WTC11 (cell line): ENCODE measurements at regions not wholly inside any gene's neighbourhood (a gene's known extent, or its start where the extent isn't known, plus 50 kb on each side); places are given as distances from the start of the nearest gene placed in this dataset.

ENCODE experiments used
- ATAC-seq: fragments of 200-7000 bp; cut with Tn5 transposase; 2 replicates; pipeline ENCODE4 v1.10.0; 2021; ENCODE audit warnings: mild to moderate bottlenecking, moderate library complexity
- CTCF ChIA-PET: fragments of 300-600 bp; sonication (Branson Sonifier 250); formaldehyde crosslinking; loops from one replicate; lab custom pipeline; 2021; ENCODE audit warnings: antibody characterized with exemption; lab: Charles Lee
- POLR2A ChIA-PET: fragments of 350-600 bp; sonication (Branson Sonifier 250); formaldehyde crosslinking; loops from one replicate; lab custom pipeline; 2021; ENCODE audit warnings: antibody characterized with exemption; lab: Charles Lee
- DNase-seq: peaks from one replicate; pipeline ENCODE4 v3.0.0; 2021; ENCODE audit warnings: low spot score
- H3K27ac Mint-ChIP-seq: 2 replicates; pipeline ENCODE4 v1.8.0; 2021; ENCODE audit warnings: mixed read lengths
- H3K27me3 Mint-ChIP-seq: 2 replicates; pipeline ENCODE4 v1.8.0; 2021; ENCODE audit warnings: low read depth, mild to moderate bottlenecking, moderate library complexity, mixed read lengths
- H3K36me3 Mint-ChIP-seq: 2 replicates; pipeline ENCODE4 v1.8.0; 2021; ENCODE audit warnings: mixed read lengths
- H3K4me1 Mint-ChIP-seq: 2 replicates; pipeline ENCODE4 v1.8.0; 2022; ENCODE audit warnings: mixed read lengths
- H3K4me3 Mint-ChIP-seq: 2 replicates; pipeline ENCODE4 v1.8.0; 2021; ENCODE audit warnings: mild to moderate bottlenecking, moderate library complexity, mixed read lengths
- H3K9me3 Mint-ChIP-seq: 2 replicates; pipeline ENCODE4 v1.8.0; 2021; ENCODE audit warnings: mixed read lengths
- AR ChIP-seq: fragments of 250-450 bp; sonication (Bioruptor Pico); IDR thresholded peaks from 2 replicates; pipeline ENCODE4 v1.9.0; 2021; ENCODE audit warnings: mild to moderate bottlenecking
- CDX4 ChIP-seq: fragments of 250-450 bp; sonication (Bioruptor Pico); IDR thresholded peaks from 2 replicates; pipeline ENCODE4 v1.9.0; 2021; ENCODE audit warnings: moderate library complexity, mild to moderate bottlenecking, inconsistent platforms, borderline replicate concordance
- ELF4 ChIP-seq: sonication (generic); formaldehyde crosslinking; IDR thresholded peaks from 2 replicates; pipeline ENCODE4 v1.8.1; 2022; ENCODE audit warnings: low read depth, mild to moderate bottlenecking, moderate library complexity, missing genetic modification reagents
- FOXK1 ChIP-seq: sonication (generic); formaldehyde crosslinking; IDR thresholded peaks from 2 replicates; pipeline ENCODE4 v1.8.0; 2022; ENCODE audit warnings: mild to moderate bottlenecking, moderate library complexity, missing genetic modification reagents
- FOXP1 ChIP-seq: sonication (generic); formaldehyde crosslinking; IDR thresholded peaks from 2 replicates; pipeline ENCODE4 v1.8.0; 2022; ENCODE audit warnings: missing genetic modification reagents, mild to moderate bottlenecking, moderate library complexity, borderline replicate concordance
- IRF2 ChIP-seq: sonication (generic); formaldehyde crosslinking; IDR thresholded peaks from 2 replicates; pipeline ENCODE4 v1.8.0; 2022; ENCODE audit warnings: low read depth, missing genetic modification reagents, borderline replicate concordance
- KAT7 ChIP-seq: sonication (generic); formaldehyde crosslinking; IDR thresholded peaks from 2 replicates; pipeline ENCODE4 v1.8.1; 2023; ENCODE audit warnings: missing genetic modification reagents, mild to moderate bottlenecking, borderline replicate concordance
- MAX ChIP-seq: sonication (generic); formaldehyde crosslinking; IDR thresholded peaks from 2 replicates; pipeline ENCODE4 v1.8.0; 2022; ENCODE audit warnings: mild to moderate bottlenecking, missing genetic modification reagents
- SOX15 ChIP-seq: fragments of 250-450 bp; sonication (Bioruptor Pico); IDR thresholded peaks from 2 replicates; pipeline ENCODE4 v1.9.0; 2021; ENCODE audit warnings: mild to moderate bottlenecking
- SP1 ChIP-seq: sonication (generic); formaldehyde crosslinking; conservative IDR thresholded peaks from 2 replicates; pipeline ENCODE4 v1.8.1; 2022; ENCODE audit warnings: missing genetic modification reagents
- ZBTB43 ChIP-seq: sonication (generic); formaldehyde crosslinking; IDR thresholded peaks from 2 replicates; pipeline ENCODE4 v1.8.1; 2023; ENCODE audit warnings: mild to moderate bottlenecking, missing genetic modification reagents
- ZNF219 ChIP-seq: sonication (generic); formaldehyde crosslinking; IDR thresholded peaks from 2 replicates; pipeline ENCODE4 v1.8.0; 2023; ENCODE audit warnings: missing genetic modification reagents, mild to moderate bottlenecking, borderline replicate concordance
- ZNF425 ChIP-seq: fragments of 250-450 bp; sonication (Bioruptor Pico); conservative IDR thresholded peaks from 2 replicates; pipeline ENCODE4 v1.9.0; 2021; ENCODE audit warnings: mild to moderate bottlenecking
- TF ChIP-seq, protein P1 (sequence below): sonication (generic); formaldehyde crosslinking; IDR thresholded peaks from 2 replicates; pipeline ENCODE4 v1.8.1; 2023; ENCODE audit warnings: mild to moderate bottlenecking, missing genetic modification reagents, borderline replicate concordance

- TF ChIP-seq, protein P1, sequence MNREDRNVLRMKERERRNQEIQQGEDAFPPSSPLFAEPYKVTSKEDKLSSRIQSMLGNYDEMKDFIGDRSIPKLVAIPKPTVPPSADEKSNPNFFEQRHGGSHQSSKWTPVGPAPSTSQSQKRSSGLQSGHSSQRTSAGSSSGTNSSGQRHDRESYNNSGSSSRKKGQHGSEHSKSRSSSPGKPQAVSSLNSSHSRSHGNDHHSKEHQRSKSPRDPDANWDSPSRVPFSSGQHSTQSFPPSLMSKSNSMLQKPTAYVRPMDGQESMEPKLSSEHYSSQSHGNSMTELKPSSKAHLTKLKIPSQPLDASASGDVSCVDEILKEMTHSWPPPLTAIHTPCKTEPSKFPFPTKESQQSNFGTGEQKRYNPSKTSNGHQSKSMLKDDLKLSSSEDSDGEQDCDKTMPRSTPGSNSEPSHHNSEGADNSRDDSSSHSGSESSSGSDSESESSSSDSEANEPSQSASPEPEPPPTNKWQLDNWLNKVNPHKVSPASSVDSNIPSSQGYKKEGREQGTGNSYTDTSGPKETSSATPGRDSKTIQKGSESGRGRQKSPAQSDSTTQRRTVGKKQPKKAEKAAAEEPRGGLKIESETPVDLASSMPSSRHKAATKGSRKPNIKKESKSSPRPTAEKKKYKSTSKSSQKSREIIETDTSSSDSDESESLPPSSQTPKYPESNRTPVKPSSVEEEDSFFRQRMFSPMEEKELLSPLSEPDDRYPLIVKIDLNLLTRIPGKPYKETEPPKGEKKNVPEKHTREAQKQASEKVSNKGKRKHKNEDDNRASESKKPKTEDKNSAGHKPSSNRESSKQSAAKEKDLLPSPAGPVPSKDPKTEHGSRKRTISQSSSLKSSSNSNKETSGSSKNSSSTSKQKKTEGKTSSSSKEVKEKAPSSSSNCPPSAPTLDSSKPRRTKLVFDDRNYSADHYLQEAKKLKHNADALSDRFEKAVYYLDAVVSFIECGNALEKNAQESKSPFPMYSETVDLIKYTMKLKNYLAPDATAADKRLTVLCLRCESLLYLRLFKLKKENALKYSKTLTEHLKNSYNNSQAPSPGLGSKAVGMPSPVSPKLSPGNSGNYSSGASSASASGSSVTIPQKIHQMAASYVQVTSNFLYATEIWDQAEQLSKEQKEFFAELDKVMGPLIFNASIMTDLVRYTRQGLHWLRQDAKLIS (CRISPR knock-in tag) = no peak
These were observed 368.5 kb downstream of the SHQ1 start (continued) for GRCh38 chr3:72479651-72480215.

DNA sequence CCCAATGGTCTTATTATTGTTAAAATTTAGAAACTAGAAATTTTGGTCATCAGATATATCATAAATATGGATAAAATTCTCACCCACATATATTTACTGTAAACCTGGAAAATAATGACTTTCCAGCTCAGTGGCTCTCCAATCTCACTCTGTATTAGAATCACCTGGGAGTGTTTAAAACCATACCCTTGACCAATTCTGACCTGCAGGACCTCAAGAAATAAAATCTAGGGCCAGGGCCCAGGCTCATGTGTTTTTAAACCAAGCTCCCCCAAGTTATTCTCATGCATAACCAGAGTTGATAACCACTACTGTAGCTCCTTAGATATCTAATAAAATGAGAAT, 372.1 kb downstream of the SHQ1 start:
- ATAC-seq (no peak), DNase-seq (no peak)
- TF ChIP-seq ELF4 (CRISPR knock-in tag) (no peak), AR (CRISPR knock-in tag) (no peak), SOX15 (CRISPR knock-in tag) (no peak), ZBTB43 (CRISPR knock-in tag) (no peak), CDX4 (CRISPR knock-in tag) (no peak), ZNF425 (no peak), FOXK1 (CRISPR knock-in tag) (no peak), ZNF219 (CRISPR knock-in tag) (no peak), FOXP1 (CRISPR knock-in tag) (no peak), KAT7 (CRISPR knock-in tag) (no peak), SP1 (CRISPR knock-in tag) (no peak), MAX (CRISPR knock-in tag) (no peak), IRF2 (CRISPR knock-in tag) (no peak)
- Mint-ChIP-seq H3K4me3 (no peak overlapping the region), H3K27ac (no peak overlapping the region), H3K27me3 (no peaks in the 10 kb centered on the region), H3K36me3 (no peaks in the 10 kb centered on the region), H3K9me3 (0 out of 2 replicates have a peak, but pooled peaks cover 9% of the 10 kb centered on the region), H3K4me1 (peaks cover 5% of the 10 kb centered on the region)
- POLR2A ChIA-PET = no interaction called here
- CTCF ChIA-PET = no interaction called here
